GM18907 (cell line): ENCODE measurements at regions not wholly inside any gene's neighbourhood (a gene's known extent, or its start where the extent isn't known, plus 50 kb on each side); places are given as distances from the start of the nearest gene placed in this dataset.
"Not testable (repeated sequence)": the region's sequence is repeated elsewhere in the genome, so short reads cannot be mapped to it uniquely, and the experiment has no call there.

Experiments
- ATAC-seq: cut with Tn5 transposase; IDR thresholded peaks from one replicate; pipeline ENCODE4 v1.9.1; 2021; ENCODE audit warnings: mild to moderate bottlenecking, moderate library complexity; ENCODE audit not compliant: unreplicated experiment

DNA sequence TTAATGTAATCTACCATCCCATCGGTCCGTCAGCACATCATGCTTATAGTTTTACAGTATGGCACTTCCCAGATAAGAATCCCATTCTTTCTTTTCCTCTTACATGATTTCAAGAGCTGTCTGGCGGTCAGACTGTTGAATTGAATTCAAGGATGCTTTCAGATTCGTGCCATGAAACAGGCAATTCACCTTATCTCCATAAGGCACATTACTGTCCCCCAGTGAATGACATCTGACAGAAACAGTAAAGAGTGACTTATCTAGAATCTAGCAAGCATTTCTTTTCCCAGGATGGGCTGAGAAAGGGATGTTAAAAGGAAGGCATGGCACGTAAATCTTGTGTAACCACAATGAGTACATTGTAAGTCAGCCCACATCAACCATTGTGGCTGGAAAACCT is 61.1 kb upstream of the SEM1 start:
- ATAC-seq, result no peak

DNA sequence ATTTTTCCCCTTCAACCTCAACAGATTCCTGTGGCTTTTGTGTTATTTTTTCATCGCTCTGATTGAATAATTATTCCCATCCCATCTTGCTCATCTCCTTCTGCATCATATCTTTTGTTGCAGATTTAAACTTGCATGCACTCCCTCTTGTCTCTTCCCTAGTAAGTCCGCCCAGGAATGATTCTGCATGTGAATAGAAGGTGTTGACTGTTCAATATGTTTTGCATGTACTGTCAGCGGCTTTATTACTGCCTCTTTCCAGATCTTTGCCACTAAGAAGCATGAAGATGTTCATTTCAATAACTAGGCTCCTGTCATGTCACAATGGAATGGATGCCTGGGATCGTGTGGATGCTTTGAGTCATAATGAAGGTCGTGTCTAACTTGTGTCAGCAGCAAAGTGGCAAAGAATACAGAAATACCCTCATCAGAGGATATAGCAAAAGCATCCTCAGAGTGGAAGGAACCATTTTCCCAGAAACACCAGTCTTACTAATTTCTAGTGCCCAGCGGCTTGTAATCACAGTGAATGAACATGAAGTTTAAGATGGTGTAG is 62.6 kb upstream of the SEM1 start:
- ATAC-seq, result no peak

DNA sequence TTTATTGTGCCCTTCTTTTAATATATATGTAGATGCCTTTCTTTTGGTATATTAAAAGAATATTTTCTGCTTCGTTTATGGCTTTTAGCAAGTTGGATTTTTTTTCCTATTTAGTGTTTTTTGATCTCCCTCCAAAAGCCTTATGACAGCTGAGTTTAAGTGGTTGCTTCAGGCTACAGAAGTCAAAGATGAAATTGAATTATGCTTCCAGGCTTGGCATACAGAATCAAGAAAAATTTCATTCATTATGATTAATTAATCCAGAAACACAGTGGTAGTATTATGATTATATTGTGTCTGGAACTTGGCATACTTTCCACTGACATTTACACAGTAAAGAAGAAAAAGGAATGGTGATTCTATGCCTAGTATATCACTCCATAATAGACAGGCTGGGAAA is 63.8 kb upstream of the SEM1 start:
- no peak for ATAC-seq

DNA sequence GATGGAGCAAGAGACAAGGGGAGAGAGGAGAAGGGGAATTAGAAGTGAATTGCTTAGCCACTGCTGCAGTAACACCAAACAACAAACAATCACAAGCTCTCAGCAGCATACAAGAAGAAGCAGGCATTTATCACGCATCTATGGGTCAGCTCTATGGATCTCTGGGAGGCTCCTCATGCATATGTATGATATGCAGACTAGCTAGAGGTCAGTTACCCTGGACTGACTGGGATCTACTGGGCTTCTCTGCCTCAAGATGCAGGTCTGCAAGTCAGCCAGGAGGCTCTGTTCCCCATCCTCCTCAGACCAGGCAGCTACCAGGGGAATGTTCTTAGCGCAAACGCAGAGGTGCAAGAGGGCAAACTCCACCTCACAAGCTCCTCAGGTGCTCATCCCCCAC is 64.7 kb upstream of the SEM1 start:
- no peak for ATAC-seq

DNA sequence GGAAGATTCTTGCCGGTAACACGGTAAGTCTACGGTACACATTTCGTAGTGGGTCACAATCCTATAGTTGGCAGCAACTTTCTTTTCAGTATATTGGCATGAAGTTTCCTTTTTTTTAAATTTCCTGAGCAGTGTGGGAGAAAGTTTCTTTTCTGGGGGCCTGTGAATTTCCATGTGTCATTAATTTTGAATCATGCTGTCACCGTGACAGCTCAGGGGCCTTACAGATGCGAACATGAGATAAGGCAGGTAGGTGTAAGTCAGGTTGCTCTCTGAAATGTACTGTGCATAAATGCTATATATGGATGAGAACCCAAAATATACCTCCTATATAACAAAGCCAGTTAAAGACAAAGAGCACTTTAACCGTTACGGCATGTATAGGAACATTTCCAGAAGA is 65.4 kb upstream of the SEM1 start:
- ATAC-seq, result no peak

DNA sequence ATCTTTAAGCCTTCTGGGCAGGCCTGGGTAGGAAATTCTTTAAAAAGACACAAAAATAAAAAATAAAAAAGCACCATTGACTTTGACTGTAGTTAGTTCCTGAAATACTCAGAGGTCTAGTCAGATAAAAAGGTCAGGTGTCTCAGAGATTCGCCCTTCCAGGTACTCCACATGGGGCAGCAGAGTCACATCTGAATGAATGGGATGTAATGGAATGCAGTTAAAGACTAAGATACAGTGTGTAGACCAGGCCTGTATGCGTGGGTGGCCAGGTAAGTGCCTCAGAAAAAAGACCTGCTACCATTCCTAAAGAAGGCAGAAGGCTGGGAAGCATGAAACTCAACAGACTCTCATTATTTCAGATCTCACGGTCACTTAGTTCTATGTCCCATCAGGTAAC is 68.6 kb upstream of the SEM1 start:
- no peak for ATAC-seq

DNA sequence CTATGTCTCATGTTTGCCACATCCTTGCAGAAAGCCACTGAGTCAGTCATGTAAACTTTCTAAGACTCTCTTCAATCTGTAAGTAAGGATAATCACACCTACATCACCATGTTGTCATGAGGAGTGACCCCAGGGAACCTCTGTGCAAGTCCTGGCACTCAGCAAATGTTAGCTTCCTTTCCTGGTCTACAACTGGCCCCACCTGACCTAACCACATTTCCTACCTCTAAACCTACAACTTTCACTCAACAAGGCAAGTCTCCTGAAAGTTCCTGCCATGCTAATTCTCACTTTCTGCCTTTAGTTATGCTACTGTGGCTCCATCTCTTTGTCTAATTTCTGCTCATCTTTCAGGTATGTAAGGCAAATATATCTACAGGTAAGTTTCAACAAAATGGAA is 72.3 kb upstream of the SEM1 start:
- no peak for ATAC-seq

DNA sequence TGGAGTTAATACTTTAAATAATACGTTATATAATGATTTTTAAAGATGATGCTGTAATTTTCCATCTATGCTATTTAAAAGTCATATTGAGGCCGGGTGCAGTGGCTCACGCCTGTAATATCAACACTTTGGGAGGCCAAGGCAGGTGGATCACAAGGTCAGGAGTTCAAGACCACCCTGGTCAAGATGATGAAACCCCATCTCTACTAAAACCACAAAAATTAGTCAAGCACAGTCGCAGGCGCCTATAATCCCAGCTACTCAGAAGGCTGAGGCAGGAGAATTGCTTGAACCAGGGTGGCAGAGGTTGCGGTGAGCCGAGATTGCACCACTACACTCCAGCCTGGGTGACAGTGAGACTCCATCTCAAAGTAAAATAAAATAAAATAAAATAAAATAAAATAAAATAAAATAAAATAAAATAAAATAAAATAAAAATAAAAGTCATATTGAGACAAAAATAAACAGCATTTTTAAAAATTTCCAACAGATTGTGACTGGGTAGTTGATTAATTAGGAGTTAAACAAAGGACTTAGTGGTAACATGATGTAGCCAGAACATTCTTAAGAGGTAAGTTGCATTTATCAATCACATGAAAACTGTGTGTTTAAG is 73.1 kb upstream of the SEM1 start:
- ATAC-seq, result not testable (repeated sequence)

DNA sequence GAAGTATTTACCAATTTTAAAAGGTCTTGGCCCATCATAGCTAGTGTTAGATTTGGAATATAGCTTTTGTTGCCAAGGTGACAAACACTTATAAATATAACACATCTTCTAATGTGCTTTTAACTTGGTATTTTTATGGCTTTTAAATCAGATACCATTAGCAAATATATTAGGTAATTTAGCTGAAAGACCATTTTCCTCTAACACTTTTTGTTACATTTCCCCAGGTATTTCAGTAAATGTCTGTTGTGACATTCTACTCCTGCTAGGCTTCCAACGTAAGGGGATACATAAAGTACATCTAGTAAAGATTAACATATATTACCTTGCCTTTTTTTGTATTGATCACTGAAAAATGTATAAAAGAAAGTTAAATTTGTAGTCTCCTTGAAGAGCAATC is 75.0 kb upstream of the SEM1 start:
- no peak for ATAC-seq

DNA sequence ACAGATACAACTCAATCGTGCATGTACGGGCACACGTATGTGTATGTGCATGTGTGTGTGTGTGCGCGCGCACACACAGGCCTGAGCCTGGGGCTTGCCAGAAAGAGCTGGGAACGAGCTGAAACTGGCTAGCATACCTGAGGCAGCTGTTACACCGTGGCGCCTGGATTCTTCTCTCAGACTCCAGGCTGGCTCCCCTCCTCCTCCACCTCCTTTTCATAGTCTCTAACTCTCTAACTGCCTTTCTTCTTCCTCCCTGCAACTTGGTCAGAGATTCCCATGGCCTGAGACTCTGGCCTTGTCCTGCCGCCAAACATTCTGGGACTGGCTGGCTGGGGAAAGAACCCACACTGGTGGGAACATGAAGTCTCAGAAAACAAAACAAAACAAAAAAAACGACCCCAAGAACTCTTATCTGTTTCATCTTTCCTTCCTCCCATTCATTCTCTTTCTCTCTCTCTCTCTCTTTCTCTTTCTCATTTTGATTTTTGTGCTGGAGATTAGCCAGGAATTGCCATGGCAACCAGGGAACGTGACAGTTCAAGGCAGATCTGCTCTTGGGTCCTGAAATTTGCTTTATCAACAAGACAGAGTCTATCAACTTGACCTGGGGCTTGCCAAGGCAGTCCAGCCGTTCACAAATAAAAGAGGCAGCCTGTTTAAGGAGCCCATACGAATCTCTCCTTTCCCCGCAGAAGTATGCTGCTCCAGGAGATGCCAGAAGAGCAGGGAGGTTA is 76.8 kb upstream of the SEM1 start:
- ATAC-seq, result no peak

DNA sequence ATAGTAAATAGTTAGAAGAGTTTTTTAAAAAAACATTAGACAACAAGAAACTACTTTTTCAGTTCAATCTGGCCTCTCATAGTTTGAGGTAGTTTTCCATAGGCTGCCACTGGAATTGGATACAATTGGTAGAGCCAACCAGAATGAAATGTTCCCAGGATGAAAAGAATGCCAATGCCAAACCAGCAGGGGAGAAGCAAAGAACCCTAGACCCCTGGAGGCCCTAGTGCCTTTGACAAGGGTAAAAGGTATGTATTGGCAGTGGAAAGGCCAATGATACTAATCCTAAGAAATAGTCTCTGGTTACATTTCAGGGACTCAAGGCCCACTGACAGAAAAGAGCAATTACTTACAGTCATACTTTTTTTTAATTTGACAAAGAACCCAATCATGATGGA is 77.4 kb upstream of the SEM1 start:
- no peak for ATAC-seq

DNA sequence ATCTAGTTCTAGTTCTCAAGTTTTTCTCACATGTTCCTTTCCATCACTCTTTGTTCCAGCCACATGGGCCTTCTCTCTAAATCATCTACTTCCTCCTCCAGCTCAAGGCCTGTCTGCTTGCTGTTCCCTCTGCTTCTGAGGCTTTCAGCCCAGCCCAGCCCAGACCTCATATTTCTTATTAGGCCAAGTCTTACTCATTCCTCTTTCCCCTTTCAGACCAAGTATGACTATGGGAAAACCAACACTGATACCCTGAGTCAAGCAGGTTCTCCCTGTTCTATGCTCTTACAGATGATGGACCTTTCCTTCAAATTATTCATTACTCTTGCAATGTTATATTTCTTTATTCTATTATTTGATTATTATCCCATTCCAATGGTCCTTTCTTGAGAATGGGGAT is 80.3 kb upstream of the SEM1 start:
- ATAC-seq, result no peak

DNA sequence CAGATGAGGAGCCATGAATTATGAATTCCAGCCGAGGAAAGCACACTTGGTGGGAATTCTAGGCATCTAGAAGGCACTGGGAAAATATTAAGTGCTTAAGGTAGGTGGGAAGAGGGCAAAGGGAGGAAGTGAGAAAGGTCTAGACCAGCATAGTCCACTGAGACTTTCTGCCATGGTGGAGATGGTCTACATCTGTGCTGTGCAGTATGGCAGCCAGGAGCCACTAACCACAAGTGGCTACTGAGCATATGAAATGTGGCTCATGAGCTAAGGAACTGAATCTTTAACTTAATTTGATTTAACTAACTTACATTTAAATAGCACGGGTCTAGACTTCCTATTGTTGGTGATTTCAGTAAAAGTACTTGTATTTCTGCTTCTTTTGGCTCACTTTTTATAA is 82.5 kb upstream of the SEM1 start:
- ATAC-seq, result no peak

DNA sequence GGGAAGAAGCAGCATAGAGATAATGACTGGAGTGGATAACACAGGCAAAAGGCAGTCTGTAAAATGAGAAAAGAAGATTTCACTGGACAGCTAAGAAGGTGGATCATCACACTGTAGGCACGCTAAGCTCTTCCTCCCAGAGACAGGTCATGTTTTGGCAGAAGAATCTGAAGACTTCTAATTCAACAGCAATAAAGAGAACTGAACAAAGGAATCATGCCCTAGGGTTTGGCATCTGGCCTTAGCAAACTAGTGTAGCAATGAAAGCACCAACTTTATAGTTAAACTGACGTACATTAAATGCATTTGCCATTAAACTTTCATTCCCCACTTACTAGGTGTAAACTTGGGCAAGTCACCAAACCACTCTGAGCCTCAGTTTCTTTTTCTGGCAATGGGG is 84.4 kb upstream of the SEM1 start:
- ATAC-seq, result no peak

DNA sequence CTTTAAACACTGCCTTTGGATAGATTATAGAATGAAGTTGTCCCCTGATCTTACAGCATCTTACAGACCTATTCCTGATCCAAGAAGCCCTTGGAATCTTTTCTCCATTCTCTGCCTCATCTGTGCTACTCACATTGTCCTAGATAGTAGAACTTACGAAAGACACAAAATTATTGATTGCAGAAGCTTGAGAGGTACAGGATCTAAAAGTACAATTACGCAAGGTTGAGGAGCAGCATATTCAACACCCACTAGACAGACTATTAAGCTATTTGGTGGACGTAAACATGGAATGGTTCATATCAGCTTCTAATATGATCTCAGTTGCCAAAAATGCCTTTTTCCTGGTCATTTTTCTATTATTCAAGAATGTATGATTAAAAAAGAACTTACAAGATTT is 90.5 kb upstream of the SEM1 start:
- ATAC-seq, result no peak

DNA sequence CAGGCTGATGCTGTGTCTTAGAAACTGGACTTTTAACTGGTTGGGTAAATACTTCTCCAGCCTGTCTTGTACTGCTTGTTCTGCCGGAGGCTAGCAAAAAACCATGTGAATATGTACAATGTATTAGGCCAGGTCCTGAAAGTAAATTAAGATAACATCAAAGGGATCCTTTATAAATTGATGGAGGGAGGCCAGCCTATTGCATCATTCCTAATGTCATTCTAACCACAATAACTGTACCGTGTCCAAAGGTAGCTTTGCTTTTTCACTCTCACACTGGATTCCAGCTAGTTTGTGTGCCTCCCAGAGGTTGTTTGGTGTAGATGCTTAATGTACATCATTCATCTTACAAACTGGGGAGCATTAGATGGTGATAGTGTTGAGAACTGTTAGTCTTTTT is 91.2 kb upstream of the SEM1 start:
- ATAC-seq, result no peak

DNA sequence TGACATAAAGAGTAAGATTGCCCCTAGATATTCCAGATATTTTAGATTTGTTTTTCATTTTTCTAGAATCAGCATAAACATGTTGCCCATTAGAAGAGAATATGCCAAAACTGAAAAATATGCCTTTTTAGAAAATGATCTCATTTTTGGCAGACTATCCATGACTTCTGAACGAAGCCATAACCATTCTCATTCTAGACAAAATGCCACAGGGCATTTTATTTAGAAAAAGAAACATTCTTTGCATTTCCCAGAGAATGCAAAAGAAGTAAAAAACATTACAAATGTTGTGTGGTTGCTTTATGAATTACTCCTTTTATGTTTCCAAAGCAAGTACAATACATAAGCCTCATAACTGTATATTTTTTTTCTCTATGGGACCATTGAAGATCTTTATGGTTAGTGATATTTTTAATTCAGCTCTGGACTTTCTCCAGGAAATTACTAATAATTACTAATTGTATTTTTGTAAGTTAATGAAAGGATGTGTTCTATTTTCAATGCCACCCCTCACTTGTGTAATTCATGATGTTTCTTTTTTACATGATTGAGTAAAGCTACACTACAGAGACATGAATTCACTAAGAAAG is 109.6 kb upstream of the SEM1 start:
- no peak for ATAC-seq

DNA sequence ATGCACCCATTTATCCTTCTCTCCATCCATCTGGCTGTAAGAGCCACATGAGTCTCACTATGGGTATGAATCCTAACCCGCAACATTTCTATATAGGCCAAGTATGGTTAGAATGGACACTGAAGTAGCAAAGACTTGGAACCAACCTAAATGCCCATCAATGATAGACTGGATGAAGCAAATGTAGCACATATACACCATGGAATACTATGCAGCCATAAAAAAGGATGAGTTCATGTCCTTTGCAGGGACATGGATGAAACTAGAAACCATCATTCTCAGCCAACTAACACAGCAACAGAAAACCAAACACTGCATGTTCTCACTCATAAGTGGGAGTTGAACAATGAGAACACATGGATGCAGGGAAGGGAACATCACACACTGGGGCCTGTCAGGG is 111.5 kb upstream of the SEM1 start:
- not testable (repeated sequence) for ATAC-seq

DNA sequence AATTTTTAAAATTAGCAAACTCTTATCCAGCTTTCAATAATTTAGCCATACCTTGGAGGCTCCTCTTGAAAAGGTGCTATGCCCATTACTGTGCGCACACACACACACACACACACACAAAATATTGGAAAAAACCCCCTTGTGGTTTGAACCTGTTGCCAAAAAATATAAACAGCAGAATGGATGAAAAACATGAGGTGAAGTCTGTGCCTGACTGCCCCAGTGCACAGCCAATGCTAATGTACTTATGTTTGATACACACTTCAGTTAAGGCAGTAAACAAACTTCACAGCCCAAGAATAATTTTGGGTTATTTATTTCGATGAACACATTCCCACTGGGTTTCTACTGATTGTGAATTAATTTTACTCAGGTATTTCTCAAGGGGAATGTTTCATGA is 113.2 kb upstream of the SEM1 start:
- no peak for ATAC-seq

DNA sequence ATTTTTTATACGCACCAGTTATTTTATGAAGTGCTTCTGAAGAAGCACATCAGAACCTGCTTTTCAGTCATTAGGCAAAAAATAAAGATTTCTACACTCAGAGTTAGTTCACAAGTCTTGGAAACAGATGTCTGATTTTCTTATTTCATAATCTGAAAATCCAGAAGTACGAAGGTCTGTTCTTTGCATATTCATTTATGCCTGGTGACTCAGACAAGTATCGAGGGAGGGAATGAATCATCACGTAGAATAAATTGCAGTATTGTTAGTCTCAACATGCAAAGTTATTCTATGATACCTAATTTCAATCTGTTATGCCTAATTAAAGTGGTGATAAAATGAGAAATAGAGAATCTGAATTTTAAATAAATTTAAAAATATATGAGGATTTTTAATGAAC is 113.6 kb upstream of the SEM1 start:
- ATAC-seq, result no peak

DNA sequence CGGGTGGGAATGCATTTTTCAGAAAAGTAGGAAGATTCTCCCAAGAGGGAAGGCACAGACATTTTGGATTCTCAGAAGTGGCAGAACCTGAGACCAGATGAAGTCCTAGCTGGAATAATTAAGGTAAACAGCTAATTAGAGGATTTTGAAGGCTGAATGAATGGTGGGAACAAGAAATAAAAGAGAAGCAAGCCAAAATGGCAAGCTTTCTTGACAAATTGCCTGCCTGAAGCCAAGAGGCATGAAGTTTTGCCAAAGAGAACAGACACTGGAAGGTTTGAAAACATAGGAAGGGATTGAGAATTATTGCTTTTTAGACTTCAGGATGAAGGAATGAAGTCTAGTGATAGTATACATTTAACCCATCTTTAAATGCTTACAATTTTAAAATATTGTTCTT is 115.0 kb upstream of the SEM1 start:
- no peak for ATAC-seq

DNA sequence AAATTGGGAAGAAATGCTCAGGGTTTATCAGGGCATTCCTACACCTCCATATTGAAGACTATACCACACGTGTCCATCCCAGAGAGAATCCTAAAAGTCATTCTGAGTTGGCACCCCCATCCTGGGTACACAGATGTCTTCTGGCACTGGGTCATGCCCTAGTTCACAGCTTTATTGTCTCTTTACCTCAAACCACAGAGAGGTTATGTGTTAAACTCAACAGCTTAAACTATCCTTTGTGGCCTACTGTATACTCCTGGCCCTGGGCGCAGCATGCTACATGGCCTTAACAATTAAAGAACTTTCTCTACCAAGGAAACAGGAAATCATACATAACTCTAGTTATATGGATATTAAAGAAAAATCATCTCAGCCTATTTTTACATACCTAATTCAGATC is 115.6 kb upstream of the SEM1 start:
- no peak for ATAC-seq
